ENCODE measurements at regions not wholly inside any gene's neighbourhood (a gene's known extent, or its start where the extent isn't known, plus 50 kb on each side); places are given as distances from the start of the nearest gene placed in this dataset.
"Not testable (repeated sequence)": the region's sequence is repeated elsewhere in the genome, so short reads cannot be mapped to it uniquely, and the experiment has no call there.

- Mint-ChIP-seq H3K27me3 (peaks cover 14% of the 10 kb centered on the region), H3K4me1 (no peaks in the 10 kb centered on the region), H3K4me3 (no peak overlapping the region), H3K27ac (no peak overlapping the region), H3K9me3 (no peaks in the 10 kb centered on the region), H3K36me3 (no peaks in the 10 kb centered on the region)
Measured at GRCh38 chr22:22058633-22059290, 76.2 kb upstream of the TOP3B start.

GRCh38 chr22:22057617-22058378 lies 75.2 kb upstream of the TOP3B start:
- Mint-ChIP-seq H3K4me3 (no peak overlapping the region), H3K27me3 (peaks cover 14% of the 10 kb centered on the region), H3K9me3 (no peaks in the 10 kb centered on the region), H3K27ac (no peak overlapping the region), H3K36me3 (no peaks in the 10 kb centered on the region), H3K4me1 (no peaks in the 10 kb centered on the region)

- H3K36me3 Mint-ChIP-seq, H3K27ac Mint-ChIP-seq, H3K4me3 Mint-ChIP-seq, H3K4me1 Mint-ChIP-seq, H3K9me3 Mint-ChIP-seq: not testable (repeated sequence)
- H3K27me3 Mint-ChIP-seq, result peaks cover 19% of the 10 kb centered on the region
Measured at GRCh38 chr22:22056809-22057594, 74.4 kb upstream of the TOP3B start.

- H3K27me3 Mint-ChIP-seq, result peaks cover 28% of the 10 kb centered on the region
- not testable (repeated sequence) for H3K4me3 Mint-ChIP-seq, H3K4me1 Mint-ChIP-seq, H3K27ac Mint-ChIP-seq, H3K9me3 Mint-ChIP-seq, H3K36me3 Mint-ChIP-seq
Measured at GRCh38 chr22:22052548-22053139, 70.1 kb upstream of the TOP3B start.

GRCh38 chr22:22051032-22051431 lies 68.4 kb upstream of the TOP3B start:
- H3K9me3 Mint-ChIP-seq, H3K4me1 Mint-ChIP-seq, H3K36me3 Mint-ChIP-seq, H3K27ac Mint-ChIP-seq, H3K4me3 Mint-ChIP-seq: not testable (repeated sequence)
- peaks cover 30% of the 10 kb centered on the region for H3K27me3 Mint-ChIP-seq

GRCh38 chr22:22050141-22050775 lies 67.7 kb upstream of the TOP3B start:
- Mint-ChIP-seq H3K4me3 (no peak overlapping the region), H3K36me3 (no peaks in the 10 kb centered on the region), H3K27ac (no peak overlapping the region), H3K27me3 (peaks cover 29% of the 10 kb centered on the region), H3K9me3 (no peaks in the 10 kb centered on the region), H3K4me1 (no peaks in the 10 kb centered on the region)

- H3K4me3 Mint-ChIP-seq, result no peak overlapping the region
- H3K27ac Mint-ChIP-seq, result no peak overlapping the region
- peaks cover 29% of the 10 kb centered on the region for H3K27me3 Mint-ChIP-seq
- H3K4me1 Mint-ChIP-seq, result no peaks in the 10 kb centered on the region
- H3K9me3 Mint-ChIP-seq, result no peaks in the 10 kb centered on the region
- H3K36me3 Mint-ChIP-seq, result no peaks in the 10 kb centered on the region
Measured at GRCh38 chr22:22049684-22050083, 67.1 kb upstream of the TOP3B start.

- Mint-ChIP-seq H3K9me3 (no peaks in the 10 kb centered on the region), H3K4me1 (no peaks in the 10 kb centered on the region), H3K27ac (no peak overlapping the region), H3K4me3 (no peak overlapping the region), H3K36me3 (no peaks in the 10 kb centered on the region), H3K27me3 (peaks cover 24% of the 10 kb centered on the region)
Measured at GRCh38 chr22:22048981-22049531, 66.5 kb upstream of the TOP3B start.

GRCh38 chr22:22048318-22048942 lies 65.8 kb upstream of the TOP3B start:
- H3K4me3 Mint-ChIP-seq, result no peak overlapping the region
- no peaks in the 10 kb centered on the region for H3K4me1 Mint-ChIP-seq
- no peaks in the 10 kb centered on the region for H3K9me3 Mint-ChIP-seq
- no peak overlapping the region for H3K27ac Mint-ChIP-seq
- H3K36me3 Mint-ChIP-seq, result no peaks in the 10 kb centered on the region
- peaks cover 24% of the 10 kb centered on the region for H3K27me3 Mint-ChIP-seq

GRCh38 chr22:22047776-22048175 lies 65.2 kb upstream of the TOP3B start:
- H3K4me3 Mint-ChIP-seq, result no peak overlapping the region
- H3K27ac Mint-ChIP-seq, result no peak overlapping the region
- H3K9me3 Mint-ChIP-seq, result no peaks in the 10 kb centered on the region
- no peaks in the 10 kb centered on the region for H3K4me1 Mint-ChIP-seq
- H3K27me3 Mint-ChIP-seq, result peaks cover 24% of the 10 kb centered on the region
- no peaks in the 10 kb centered on the region for H3K36me3 Mint-ChIP-seq

GRCh38 chr22:22047266-22047665 lies 64.7 kb upstream of the TOP3B start:
- no peak overlapping the region for H3K27ac Mint-ChIP-seq
- H3K36me3 Mint-ChIP-seq, result no peaks in the 10 kb centered on the region
- H3K9me3 Mint-ChIP-seq, result no peaks in the 10 kb centered on the region
- no peaks in the 10 kb centered on the region for H3K4me1 Mint-ChIP-seq
- no peak overlapping the region for H3K4me3 Mint-ChIP-seq
- H3K27me3 Mint-ChIP-seq, result peaks cover 20% of the 10 kb centered on the region

GRCh38 chr22:22046370-22046769 lies 63.8 kb upstream of the TOP3B start:
- no peak overlapping the region for H3K27ac Mint-ChIP-seq
- H3K4me3 Mint-ChIP-seq, result no peak overlapping the region
- H3K4me1 Mint-ChIP-seq, result no peaks in the 10 kb centered on the region
- peaks cover 15% of the 10 kb centered on the region for H3K27me3 Mint-ChIP-seq
- H3K9me3 Mint-ChIP-seq, result no peaks in the 10 kb centered on the region
- H3K36me3 Mint-ChIP-seq, result no peaks in the 10 kb centered on the region

GRCh38 chr22:22045571-22046335 lies 63.2 kb upstream of the TOP3B start:
- no peak overlapping the region for H3K4me3 Mint-ChIP-seq
- H3K27ac Mint-ChIP-seq, result no peak overlapping the region
- H3K27me3 Mint-ChIP-seq, result peaks cover 12% of the 10 kb centered on the region
- H3K36me3 Mint-ChIP-seq, result no peaks in the 10 kb centered on the region
- no peaks in the 10 kb centered on the region for H3K4me1 Mint-ChIP-seq
- no peaks in the 10 kb centered on the region for H3K9me3 Mint-ChIP-seq

- H3K27ac Mint-ChIP-seq, result no peak overlapping the region
- no peaks in the 10 kb centered on the region for H3K9me3 Mint-ChIP-seq
- H3K36me3 Mint-ChIP-seq, result no peaks in the 10 kb centered on the region
- peaks cover 10% of the 10 kb centered on the region for H3K27me3 Mint-ChIP-seq
- no peak overlapping the region for H3K4me3 Mint-ChIP-seq
- no peaks in the 10 kb centered on the region for H3K4me1 Mint-ChIP-seq
Measured at GRCh38 chr22:22044153-22044552, 61.6 kb upstream of the TOP3B start.

Data from activated naive CD4-positive, alpha-beta T cell treated with anti-CD3 and anti-CD28 coated beads, Interleukin-2, amount 50 U/mL, for 24 hours (primary cell).